PC-3 (cell line): ENCODE measurements at regions not wholly inside any gene's neighbourhood (a gene's known extent, or its start where the extent isn't known, plus 50 kb on each side); places are given as distances from the start of the nearest gene placed in this dataset.

Experiments
- ATAC-seq: fragments of 200-7000 bp; cut with Tn5 transposase; 2 replicates; pipeline ENCODE4 v1.9.1; 2020; ENCODE audit warnings: mild to moderate bottlenecking, moderate library complexity
- BruUV-seq: library from RNA; stranded (reverse); fragments of 400-500 nt; replicated peaks from 2 replicates; lab custom pipeline; 2021; lab: Mats Ljungman, UMichigan
- CTCF ChIA-PET: fragments of 300-600 bp; sonication (Branson Sonifier 250); formaldehyde crosslinking; loops from one replicate; lab custom pipeline; 2022; ENCODE audit warnings: antibody characterized with exemption; lab: Charles Lee
- POLR2A ChIA-PET: fragments of 300-600 bp; sonication (Branson Sonifier 250); formaldehyde crosslinking; loops from one replicate; lab custom pipeline; 2022; ENCODE audit warnings: antibody characterized with exemption; ENCODE audit not compliant: unreplicated experiment; lab: Charles Lee
- DNase-seq: peaks from one replicate; pipeline ENCODE4 v3.0.0-alpha.2; 2015
- H2AFZ ChIP-seq: fragments of 300-600 bp; sonication (generic); 2 replicates; pipeline ENCODE4 v1.6.0; 2016; ENCODE audit warnings: antibody characterized with exemption, low read length
- H3F3A ChIP-seq: fragments of 300-600 bp; sonication (generic); one replicate; pipeline ENCODE4 v1.6.0; 2017; ENCODE audit warnings: antibody characterized with exemption, low read length, control low read depth, mild to moderate bottlenecking; ENCODE audit not compliant: unreplicated experiment
- H3K27ac ChIP-seq: fragments of 300-600 bp; sonication (generic); 2 replicates; pipeline ENCODE4 v1.5.1; 2016; ENCODE audit warnings: mild to moderate bottlenecking, low read length
- H3K27me3 ChIP-seq: fragments of 300-600 bp; sonication (generic); 2 replicates; pipeline ENCODE4 v1.6.1; 2016; ENCODE audit warnings: low read length, mixed read lengths
- H3K36me3 ChIP-seq: fragments of 300-600 bp; sonication (generic); 2 replicates; pipeline ENCODE4 v1.6.1; 2016; ENCODE audit warnings: low read depth, mixed run types, low read length, mixed read lengths
- H3K4me1 ChIP-seq: fragments of 300-600 bp; sonication (generic); 2 replicates; pipeline ENCODE4 v1.5.1; 2016; ENCODE audit warnings: low read length; ENCODE audit not compliant: insufficient read depth
- H3K4me2 ChIP-seq: fragments of 300-600 bp; sonication (generic); 2 replicates; pipeline ENCODE4 v1.6.0; 2016; ENCODE audit warnings: low read length
- H3K4me3 ChIP-seq: fragments of 300-600 bp; sonication (generic); 2 replicates; pipeline ENCODE4 v1.5.1; 2016; ENCODE audit warnings: mild to moderate bottlenecking, low read length, mixed read lengths
- H3K79me2 ChIP-seq: fragments of 300-600 bp; sonication (generic); 2 replicates; pipeline ENCODE4 v1.6.1; 2017; ENCODE audit warnings: low read length, mixed read lengths
- H3K9ac ChIP-seq: fragments of 300-600 bp; sonication (generic); 2 replicates; pipeline ENCODE4 v1.6.0; 2016; ENCODE audit warnings: mild to moderate bottlenecking, low read length
- H3K9me2 ChIP-seq: fragments of 300-600 bp; sonication (generic); replicated peaks from 2 replicates; pipeline ENCODE4 v1.6.1; 2016; ENCODE audit warnings: mixed run types, low read length, mixed read lengths
- H3K9me3 ChIP-seq: fragments of 300-600 bp; sonication (generic); 2 replicates; pipeline ENCODE4 v1.6.1; 2016; ENCODE audit warnings: low read length, mixed read lengths
- H4K20me1 ChIP-seq: fragments of 300-600 bp; sonication (generic); 2 replicates; pipeline ENCODE4 v1.6.1; 2016; ENCODE audit warnings: low read length, mixed read lengths
- CTCF ChIP-seq: fragments of 300-600 bp; sonication (generic); conservative IDR thresholded peaks from 2 replicates; pipeline ENCODE4 v1.5.1; 2017; ENCODE audit warnings: antibody characterized with exemption, low read depth, mild to moderate bottlenecking, low read length
- EZH2 ChIP-seq: fragments of 300-600 bp; sonication (generic); IDR thresholded peaks from one replicate; pipeline ENCODE4 v1.6.1; 2017; ENCODE audit warnings: antibody characterized with exemption, mild to moderate bottlenecking, low read length; ENCODE audit not compliant: unreplicated experiment
- EZH2phosphoT487 ChIP-seq: fragments of 300-600 bp; sonication (generic); IDR thresholded peaks from 2 replicates; pipeline ENCODE4 v1.6.1; 2018; ENCODE audit warnings: mild to moderate bottlenecking, antibody characterized with exemption, low read length, borderline replicate concordance
- intact Hi-C: fragments of 100-400 bp; cut with micrococcal nuclease; formaldehyde crosslinking; loops from 2 replicates; pipeline ENCODE4 v1.9.0; 2023

- Histone ChIP-seq H3K9me2 (no peaks in the 10 kb centered on the region), H3F3A (no peaks in the 10 kb centered on the region), H3K9me3 (peaks cover 13% of the 10 kb centered on the region), H3K4me3 (no peak overlapping the region), H4K20me1 (no peaks in the 10 kb centered on the region), H2AFZ (no peak overlapping the region), H3K27me3 (no peaks in the 10 kb centered on the region), H3K4me1 (no peaks in the 10 kb centered on the region), H3K27ac (no peak overlapping the region), H3K36me3 (no peaks in the 10 kb centered on the region), H3K4me2 (no peak overlapping the region), H3K9ac (no peak overlapping the region), H3K79me2 (no peaks in the 10 kb centered on the region)
- POLR2A ChIA-PET, result no interaction called here
- ATAC-seq, result no peak
- no peak for TF ChIP-seq EZH2phosphoT487
- TF ChIP-seq EZH2, result no peak
- TF ChIP-seq CTCF, result no peak
- BruUV-seq, result no TSS peak
- CTCF ChIA-PET, result no interaction called here
- DNase-seq, result no peak
- intact Hi-C loops, result no loop called here
Observed at GRCh38 chr15:24752354-24752753, 76.8 kb downstream of the NPAP1 start.

GRCh38 chr15:24756101-24756500 lies 80.5 kb downstream of the NPAP1 start:
- Histone ChIP-seq H3K27ac (no peak overlapping the region), H3K4me1 (no peaks in the 10 kb centered on the region), H3K4me3 (no peak overlapping the region), H3K36me3 (no peaks in the 10 kb centered on the region), H2AFZ (no peak overlapping the region), H3K9me2 (no peaks in the 10 kb centered on the region), H3K4me2 (no peak overlapping the region), H3K9me3 (peaks cover 8% of the 10 kb centered on the region), H3K27me3 (no peaks in the 10 kb centered on the region), H3K9ac (no peak overlapping the region), H3K79me2 (no peaks in the 10 kb centered on the region), H3F3A (no peaks in the 10 kb centered on the region), H4K20me1 (no peaks in the 10 kb centered on the region)
- BruUV-seq, result no TSS peak
- CTCF ChIA-PET, result no interaction called here
- intact Hi-C loops, result no loop called here
- no peak for ATAC-seq
- POLR2A ChIA-PET, result no interaction called here
- no peak for DNase-seq
- TF ChIP-seq CTCF (no peak), EZH2 (no peak), EZH2phosphoT487 (no peak)

GRCh38 chr15:24760066-24760465 lies 84.5 kb downstream of the NPAP1 start:
- ATAC-seq (no peak), DNase-seq (no peak)
- TF ChIP-seq CTCF, result no peak
- TF ChIP-seq EZH2phosphoT487, result no peak
- no peak for TF ChIP-seq EZH2
- H3K79me2 ChIP-seq, result no peaks in the 10 kb centered on the region
- no peaks in the 10 kb centered on the region; the same call in 1 of the 2 replicates for H3K9me3 ChIP-seq
- BruUV-seq, result no TSS peak
- no peaks in the 10 kb centered on the region for H3K36me3 ChIP-seq
- CTCF ChIA-PET, result no interaction called here
- no peaks in the 10 kb centered on the region for H3K4me1 ChIP-seq
- H3F3A ChIP-seq, result no peaks in the 10 kb centered on the region
- intact Hi-C loops, result no loop called here
- no peak overlapping the region for H3K9ac ChIP-seq
- no peak overlapping the region for H3K27ac ChIP-seq
- H3K4me3 ChIP-seq, result no peak overlapping the region
- H2AFZ ChIP-seq, result no peak overlapping the region
- no peaks in the 10 kb centered on the region for H4K20me1 ChIP-seq
- POLR2A ChIA-PET, result no interaction called here
- no peaks in the 10 kb centered on the region for H3K27me3 ChIP-seq
- no peak overlapping the region for H3K4me2 ChIP-seq
- H3K9me2 ChIP-seq, result no peaks in the 10 kb centered on the region
